LNCAP (cell line): ENCODE measurements at regions not wholly inside any gene's neighbourhood (a gene's known extent, or its start where the extent isn't known, plus 50 kb on each side); places are given as distances from the start of the nearest gene placed in this dataset.

Source experiments
- CTCF ChIP-seq: fragments of 450-650 bp; IDR thresholded peaks from 2 replicates; pipeline ENCODE4 v1.5.1; 2017; ENCODE audit warnings: mild to moderate bottlenecking

GRCh38 chr15:79164465-79164864 lies 73.9 kb upstream of the RASGRF1 start:
- no peak for TF ChIP-seq CTCF

- TF ChIP-seq CTCF, result no peak
These were observed 73.5 kb upstream of the RASGRF1 start for GRCh38 chr15:79164043-79164442.

GRCh38 chr15:79163395-79163794 lies 72.8 kb upstream of the RASGRF1 start:
- TF ChIP-seq CTCF, result no peak

GRCh38 chr15:79161837-79162508 lies 71.4 kb upstream of the RASGRF1 start:
- TF ChIP-seq CTCF, result no peak

GRCh38 chr15:79160211-79160610 lies 69.6 kb upstream of the RASGRF1 start:
- TF ChIP-seq CTCF, result no peak

- TF ChIP-seq CTCF, result no peak
These were observed 67.3 kb upstream of the RASGRF1 start for GRCh38 chr15:79157631-79158592.

- no peak for TF ChIP-seq CTCF
These were observed 66.3 kb upstream of the RASGRF1 start for GRCh38 chr15:79156704-79157375.
